IMR-90 (cell line): ENCODE measurements at regions not wholly inside any gene's neighbourhood (a gene's known extent, or its start where the extent isn't known, plus 50 kb on each side); places are given as distances from the start of the nearest gene placed in this dataset.

Experiments
- ATAC-seq: fragments of 200-7000 bp; cut with Tn5 transposase; 2 replicates; pipeline ENCODE4 v1.9.1; 2020; ENCODE audit warnings: low read depth, mild to moderate bottlenecking, moderate library complexity
- BruUV-seq: library from RNA; stranded (reverse); fragments of 400-500 nt; replicated peaks from 2 replicates; lab custom pipeline; 2021; lab: Mats Ljungman, UMichigan
- CTCF ChIA-PET: fragments of 300-600 bp; formaldehyde crosslinking; extraction: SDS; loops from one replicate; lab custom pipeline; 2021; ENCODE audit warnings: antibody characterized with exemption; lab: Yijun Ruan, JAX
- POLR2A ChIA-PET: fragments of 300-600 bp; sonication (Branson Sonifier 250); formaldehyde crosslinking; loops from one replicate; lab custom pipeline; 2022; ENCODE audit warnings: antibody characterized with exemption; ENCODE audit not compliant: unreplicated experiment; lab: Charles Lee
- DNase-seq: peaks from one replicate; pipeline ENCODE4 v3.0.0; 2013
- H2AFZ ChIP-seq: replicated peaks from 2 replicates; pipeline ENCODE3; 2013; ENCODE audit warnings: low read length, mild to moderate bottlenecking; ENCODE audit not compliant: poor library complexity
- H2AK5ac ChIP-seq: 2 replicates; pipeline ENCODE4 v1.6.1; 2013; ENCODE audit warnings: low read depth, low read length, inconsistent platforms
- H2AK9ac ChIP-seq: replicated peaks from 2 replicates; pipeline ENCODE3; 2013; ENCODE audit warnings: mild to moderate bottlenecking, low read depth, low read length, moderate library complexity; ENCODE audit not compliant: poor library complexity
- H2BK120ac ChIP-seq: 2 replicates; pipeline ENCODE4 v1.6.1; 2013; ENCODE audit warnings: low read depth, low read length, inconsistent platforms
- H2BK15ac ChIP-seq: 3 replicates; pipeline ENCODE4 v1.6.1; 2013; ENCODE audit warnings: low read depth, low read length, inconsistent platforms
- H2BK20ac ChIP-seq: 2 replicates; pipeline ENCODE4 v1.6.1; 2013; ENCODE audit warnings: low read depth, mild to moderate bottlenecking, inconsistent platforms, low read length, moderate library complexity
- H2BK5ac ChIP-seq: 2 replicates; pipeline ENCODE4 v1.6.1; 2013; ENCODE audit warnings: mild to moderate bottlenecking, low read depth, low read length, inconsistent platforms; ENCODE audit not compliant: poor library complexity, severe bottlenecking
- H3K14ac ChIP-seq: replicated peaks from 2 replicates; pipeline ENCODE4 v1.6.1; 2013; ENCODE audit warnings: low read depth, low read length, inconsistent platforms
- H3K18ac ChIP-seq: 2 replicates; pipeline ENCODE4 v1.6.1; 2013; ENCODE audit warnings: low read depth, low read length, control low read depth
- H3K23ac ChIP-seq: 2 replicates; pipeline ENCODE4 v1.6.1; 2013; ENCODE audit warnings: low read depth, low read length, inconsistent platforms
- H3K27ac ChIP-seq: 2 replicates; pipeline ENCODE4 v1.5.1; 2013; ENCODE audit warnings: mild to moderate bottlenecking, control low read depth, low read length; ENCODE audit not compliant: insufficient read depth
- H3K27me3 ChIP-seq: 2 replicates; pipeline ENCODE4 v1.6.1; 2013; ENCODE audit warnings: low read length; ENCODE audit not compliant: control insufficient read depth, insufficient read depth
- H3K36me3 ChIP-seq: 2 replicates; pipeline ENCODE4 v1.6.1; 2013; ENCODE audit warnings: low read length, mixed read lengths; ENCODE audit not compliant: control insufficient read depth, insufficient read depth
- H3K4ac ChIP-seq: 2 replicates; pipeline ENCODE4 v1.6.1; 2013; ENCODE audit warnings: low read depth, low read length, inconsistent platforms
- H3K4me1 ChIP-seq: 2 replicates; pipeline ENCODE4 v1.6.1; 2013; ENCODE audit warnings: low read length, mixed read lengths; ENCODE audit not compliant: control insufficient read depth, insufficient read depth
- H3K4me2 ChIP-seq: 2 replicates; pipeline ENCODE4 v1.6.1; 2013; ENCODE audit warnings: low read depth, mild to moderate bottlenecking, control low read depth, low read length, moderate library complexity
- H3K4me3 ChIP-seq: 2 replicates; pipeline ENCODE4 v1.5.1; 2013; ENCODE audit warnings: low read depth, mild to moderate bottlenecking, control low read depth, low read length, moderate library complexity; ENCODE audit not compliant: insufficient read depth
- H3K56ac ChIP-seq: 2 replicates; pipeline ENCODE4 v1.6.1; 2013; ENCODE audit warnings: low read length, inconsistent platforms; ENCODE audit not compliant: insufficient read depth; ENCODE audit errors: extremely low read depth
- H3K79me1 ChIP-seq, 2 experiments: 2 replicates each; pipeline ENCODE4 v1.6.1; 2013; ENCODE audit warnings: low read length in 2 of 2, inconsistent platforms in 1 of 2, low read depth in 1 of 2
- H3K9ac ChIP-seq: 2 replicates; pipeline ENCODE4 v1.6.1; 2013; ENCODE audit warnings: low read depth, low read length, control low read depth
- H3K9me1 ChIP-seq: 2 replicates; pipeline ENCODE4 v1.6.1; 2013; ENCODE audit warnings: low read length, inconsistent platforms; ENCODE audit not compliant: insufficient read depth
- H3K9me3 ChIP-seq: 2 replicates; pipeline ENCODE4 v1.6.1; 2013; ENCODE audit warnings: low read length; ENCODE audit not compliant: control insufficient read depth, insufficient read depth
- H4K20me1 ChIP-seq: 2 replicates; pipeline ENCODE4 v1.6.1; 2013; ENCODE audit warnings: low read length, inconsistent platforms; ENCODE audit not compliant: insufficient read depth
- H4K5ac ChIP-seq: 2 replicates; pipeline ENCODE4 v1.6.1; 2013; ENCODE audit warnings: mild to moderate bottlenecking, low read depth, low read length, control low read depth
- H4K8ac ChIP-seq, 2 experiments: 2 replicates each; pipeline ENCODE4 v1.6.1; 2013; ENCODE audit warnings: low read depth in 2 of 2, low read length in 2 of 2, control low read depth in 1 of 2, inconsistent platforms in 1 of 2
- H4K91ac ChIP-seq: 2 replicates; pipeline ENCODE4 v1.6.1; 2013; ENCODE audit warnings: low read depth, low read length, inconsistent platforms; ENCODE audit not compliant: insufficient read depth
- CHD1 ChIP-seq: IDR thresholded peaks from 2 replicates; pipeline ENCODE4 v1.6.1; 2012; ENCODE audit warnings: low read depth, low read length, improper control_type of control experiment
- FOS ChIP-seq: fragments of 150-350 bp; IDR thresholded peaks from 2 replicates; pipeline ENCODE4 v1.6.1; 2016; ENCODE audit warnings: low read depth, low read length
- MAZ ChIP-seq: IDR thresholded peaks from 2 replicates; pipeline ENCODE4 v1.6.1; 2012; ENCODE audit warnings: low read depth, mild to moderate bottlenecking, low read length, improper control_type of control experiment, moderate library complexity, borderline replicate concordance
- NFE2L2 ChIP-seq: fragments of 150-350 bp; IDR thresholded peaks from 2 replicates; pipeline ENCODE4 v1.6.1; 2016; ENCODE audit warnings: low read depth, mild to moderate bottlenecking, low read length
- RCOR1 ChIP-seq: IDR thresholded peaks from 2 replicates; pipeline ENCODE4 v1.6.1; 2012; ENCODE audit warnings: mild to moderate bottlenecking, low read length, improper control_type of control experiment; ENCODE audit not compliant: insufficient replicate concordance
- WGBS, 2 experiments: methylation state at CpG; one replicate each; pipeline versions ENCODE4 v1.1.5 to v1.1.7; 2013; ENCODE audit warnings: missing lambda C conversion rate in 2 of 2; ENCODE audit not compliant: insufficient read length in 1 of 2; ENCODE audit errors: extremely low coverage in 2 of 2; 5-methylcytosine and 5-hydroxymethylcytosine counted together
- dilution Hi-C: fragments of 300-500 bp; cut with HindIII; formaldehyde crosslinking; loops from one replicate; pipeline ENCODE4 v1.14.3; 2018; ENCODE audit warnings: low sequenced_read_pairs; ENCODE audit not compliant: unreplicated experiment
- in situ Hi-C: fragments of 300-500 bp; cut with MboI; formaldehyde crosslinking; loops from 3 replicates; pipeline ENCODE4 v1.14.3; 2019; ENCODE audit warnings: low sequenced_read_pairs, inconsistent platforms, mixed read lengths
- intact Hi-C: fragments of 100-400 bp; cut with micrococcal nuclease; formaldehyde crosslinking; loops from 2 replicates; pipeline ENCODE4 v1.10.0; 2022
- TF ChIP-seq, protein P1 (sequence below): fragments of 150-350 bp; IDR thresholded peaks from 2 replicates; pipeline ENCODE4 v1.6.1; 2016; ENCODE audit warnings: low read depth, mild to moderate bottlenecking, low read length, moderate library complexity, borderline replicate concordance
- TF ChIP-seq, protein P2 (sequence below): fragments of 150-350 bp; IDR thresholded peaks from 2 replicates; pipeline ENCODE4 v1.6.1; 2017; ENCODE audit warnings: mild to moderate bottlenecking, antibody characterized with exemption, low read length, low read depth

DNA sequence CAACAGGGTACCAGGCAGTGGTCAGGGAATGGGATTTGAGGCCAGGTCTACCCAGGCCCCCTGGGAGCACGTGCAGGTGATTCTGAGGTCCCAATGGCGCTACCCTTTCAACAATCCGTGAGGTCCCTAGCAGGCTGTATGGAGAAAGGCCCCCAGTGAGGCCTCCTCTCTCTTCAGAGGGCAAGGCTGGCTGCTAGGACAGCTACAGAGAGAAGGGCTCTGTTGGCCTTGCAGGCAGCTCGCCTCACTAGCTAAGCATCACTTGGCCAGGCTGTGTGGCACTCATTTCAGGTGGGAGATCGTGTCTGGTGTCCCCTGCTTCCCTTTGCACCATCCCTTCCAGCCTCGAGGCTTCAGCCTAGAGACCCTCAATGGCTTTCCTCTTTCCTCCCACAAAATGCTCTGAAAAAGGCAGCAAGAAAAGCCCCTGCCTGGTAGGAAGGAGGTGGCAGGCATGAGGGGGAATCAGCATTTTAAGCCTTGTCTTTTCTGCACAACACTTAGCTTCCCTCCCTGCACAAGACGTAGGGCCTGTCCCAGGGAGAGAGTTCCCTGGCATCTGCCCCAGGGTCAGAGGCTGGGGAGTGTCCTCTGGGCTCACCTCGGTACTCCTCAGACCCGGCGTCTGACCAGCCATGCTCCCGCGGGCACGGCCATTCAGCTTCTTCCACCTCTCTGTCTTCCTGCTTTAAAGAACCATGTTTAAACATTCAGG is 111.8 kb downstream of the ASB7 start:
- no peaks in the 10 kb centered on the region for H3K79me1 ChIP-seq
- no peak overlapping the region for H3K9ac ChIP-seq
- no peaks in the 10 kb centered on the region for H3K9me3 ChIP-seq
- H3K36me3 ChIP-seq, result no peaks in the 10 kb centered on the region
- ChIA-PET CTCF (no interaction called here), POLR2A (no interaction called here)
- H4K20me1 ChIP-seq, result no peaks in the 10 kb centered on the region
- no peak overlapping the region for H3K56ac ChIP-seq
- peak overlapping the region; percentile 68 for H3K4ac ChIP-seq
- peak overlapping the region; percentile 38 for H4K91ac ChIP-seq
- peaks cover 22% of the 10 kb centered on the region for H3K9me1 ChIP-seq
- peak overlapping the region; percentile 88 for H2AK5ac ChIP-seq
- no peak overlapping the region; the same call in 1 of the 2 replicates for H3K14ac ChIP-seq
- dilution Hi-C loops, result no loop called here
- H3K27me3 ChIP-seq, result no peaks in the 10 kb centered on the region
- no peak overlapping the region for H4K8ac ChIP-seq
- BruUV-seq, result no TSS peak
- H2BK15ac ChIP-seq, result peak overlapping the region; percentile 43; the same call in 1 of the 3 replicates
- H3K27ac ChIP-seq, result no peak overlapping the region
- H2AK9ac ChIP-seq, result peak overlapping the region; percentile 2
- WGBS, 2 experiments, result 95% methylated on average over 3 of the region's 13 CpGs; no CpG with 5 or more reads in 1 of the 2 experiments
- H2BK20ac ChIP-seq, result peak overlapping the region; percentile 77
- no peak for DNase-seq
- no peak overlapping the region for H3K23ac ChIP-seq
- intact Hi-C loops, result no loop called here
- in situ Hi-C loops, result loop anchor here (25.0 kb wide), 1 partner anchor 548 kb away; the partner anchor contains the start of gene CHSY1
- no peak overlapping the region for H2AFZ ChIP-seq
- ATAC-seq, result no peak
- H2BK120ac ChIP-seq, result peak overlapping the region; percentile 84
- no peak overlapping the region for H3K4me2 ChIP-seq
- no peak overlapping the region for H3K4me3 ChIP-seq
- no peak for TF ChIP-seq NFE2L2
- TF ChIP-seq FOS, result no peak
- TF ChIP-seq CHD1, result no peak
- no peak for TF ChIP-seq MAZ
- TF ChIP-seq RCOR1, result no peak
- TF ChIP-seq, protein P1, sequence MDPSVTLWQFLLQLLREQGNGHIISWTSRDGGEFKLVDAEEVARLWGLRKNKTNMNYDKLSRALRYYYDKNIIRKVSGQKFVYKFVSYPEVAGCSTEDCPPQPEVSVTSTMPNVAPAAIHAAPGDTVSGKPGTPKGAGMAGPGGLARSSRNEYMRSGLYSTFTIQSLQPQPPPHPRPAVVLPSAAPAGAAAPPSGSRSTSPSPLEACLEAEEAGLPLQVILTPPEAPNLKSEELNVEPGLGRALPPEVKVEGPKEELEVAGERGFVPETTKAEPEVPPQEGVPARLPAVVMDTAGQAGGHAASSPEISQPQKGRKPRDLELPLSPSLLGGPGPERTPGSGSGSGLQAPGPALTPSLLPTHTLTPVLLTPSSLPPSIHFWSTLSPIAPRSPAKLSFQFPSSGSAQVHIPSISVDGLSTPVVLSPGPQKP, result no peak
- TF ChIP-seq, protein P2, sequence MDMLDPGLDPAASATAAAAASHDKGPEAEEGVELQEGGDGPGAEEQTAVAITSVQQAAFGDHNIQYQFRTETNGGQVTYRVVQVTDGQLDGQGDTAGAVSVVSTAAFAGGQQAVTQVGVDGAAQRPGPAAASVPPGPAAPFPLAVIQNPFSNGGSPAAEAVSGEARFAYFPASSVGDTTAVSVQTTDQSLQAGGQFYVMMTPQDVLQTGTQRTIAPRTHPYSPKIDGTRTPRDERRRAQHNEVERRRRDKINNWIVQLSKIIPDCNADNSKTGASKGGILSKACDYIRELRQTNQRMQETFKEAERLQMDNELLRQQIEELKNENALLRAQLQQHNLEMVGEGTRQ, result no peak
- peak overlapping the region; percentile 34; the same call in 1 of the 2 replicates for H3K18ac ChIP-seq
- H2BK5ac ChIP-seq, result peak overlapping the region; percentile 3
- peaks cover 20% of the 10 kb centered on the region for H3K4me1 ChIP-seq
- H4K5ac ChIP-seq, result no peak overlapping the region
